HFF-Myc (cell line): ENCODE measurements at regions not wholly inside any gene's neighbourhood (a gene's known extent, or its start where the extent isn't known, plus 50 kb on each side); places are given as distances from the start of the nearest gene placed in this dataset.

ENCODE experiments used
- DNase-seq: peaks from one replicate; pipeline ENCODE4 v3.0.0-alpha.2; 2011; ENCODE audit warnings: low read depth; ENCODE audit errors: extremely low read depth
- H3K4me3 ChIP-seq: replicated peaks from 2 replicates; pipeline ENCODE4 v1.5.1; 2011; ENCODE audit warnings: low read depth, mild to moderate bottlenecking, control low read depth, low read length
- TF ChIP-seq, protein P1 (sequence below): IDR thresholded peaks from 2 replicates; pipeline ENCODE4 v1.5.1; 2012; ENCODE audit warnings: mild to moderate bottlenecking, low read depth, low read length, control low read depth; ENCODE audit errors: missing control alignments

DNA sequence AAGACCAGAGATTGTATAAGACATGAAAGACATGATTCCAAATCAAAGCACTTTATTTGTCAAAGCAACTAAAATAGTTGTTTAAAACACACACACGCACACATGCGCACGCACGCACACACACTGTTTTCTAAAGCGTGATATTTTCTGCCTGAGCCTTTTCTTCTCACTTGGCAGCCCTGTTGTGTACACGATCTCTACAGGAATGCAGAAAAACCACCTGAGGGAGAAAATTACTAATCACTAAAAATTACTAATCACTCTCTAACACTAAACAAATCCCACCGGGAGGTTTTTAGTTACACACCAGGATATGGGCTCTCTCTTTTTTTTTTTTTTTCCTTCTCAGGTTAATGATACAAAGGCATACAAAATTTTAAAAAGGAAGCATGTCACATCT, 160.1 kb upstream of the ATP11B start:
- TF ChIP-seq, protein P1, sequence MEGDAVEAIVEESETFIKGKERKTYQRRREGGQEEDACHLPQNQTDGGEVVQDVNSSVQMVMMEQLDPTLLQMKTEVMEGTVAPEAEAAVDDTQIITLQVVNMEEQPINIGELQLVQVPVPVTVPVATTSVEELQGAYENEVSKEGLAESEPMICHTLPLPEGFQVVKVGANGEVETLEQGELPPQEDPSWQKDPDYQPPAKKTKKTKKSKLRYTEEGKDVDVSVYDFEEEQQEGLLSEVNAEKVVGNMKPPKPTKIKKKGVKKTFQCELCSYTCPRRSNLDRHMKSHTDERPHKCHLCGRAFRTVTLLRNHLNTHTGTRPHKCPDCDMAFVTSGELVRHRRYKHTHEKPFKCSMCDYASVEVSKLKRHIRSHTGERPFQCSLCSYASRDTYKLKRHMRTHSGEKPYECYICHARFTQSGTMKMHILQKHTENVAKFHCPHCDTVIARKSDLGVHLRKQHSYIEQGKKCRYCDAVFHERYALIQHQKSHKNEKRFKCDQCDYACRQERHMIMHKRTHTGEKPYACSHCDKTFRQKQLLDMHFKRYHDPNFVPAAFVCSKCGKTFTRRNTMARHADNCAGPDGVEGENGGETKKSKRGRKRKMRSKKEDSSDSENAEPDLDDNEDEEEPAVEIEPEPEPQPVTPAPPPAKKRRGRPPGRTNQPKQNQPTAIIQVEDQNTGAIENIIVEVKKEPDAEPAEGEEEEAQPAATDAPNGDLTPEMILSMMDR: no peak
- H3K4me3 ChIP-seq: no peak overlapping the region
- DNase-seq: no peak

DNA sequence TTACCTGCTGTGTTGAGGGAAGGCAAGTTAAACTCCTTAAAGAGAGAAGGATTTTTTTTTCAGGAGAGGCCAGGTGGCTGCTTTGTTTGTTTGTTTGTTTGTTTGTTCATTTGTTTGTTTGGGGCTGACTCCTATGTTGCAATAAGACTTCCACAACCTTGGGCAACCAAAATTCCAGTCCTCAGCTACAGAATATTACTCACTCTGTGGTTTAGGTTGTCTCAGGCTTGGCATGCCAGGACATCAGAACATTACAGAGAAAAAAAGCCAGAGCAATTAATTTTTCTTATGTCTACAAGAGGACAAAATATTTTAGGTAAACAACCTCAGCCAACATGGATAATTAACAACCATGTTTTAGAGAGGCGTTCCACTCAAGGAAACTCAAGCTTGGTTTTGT, 156.7 kb upstream of the ATP11B start:
- TF ChIP-seq, protein P1: no peak
- H3K4me3 ChIP-seq: no peak overlapping the region
- DNase-seq: no peak

DNA sequence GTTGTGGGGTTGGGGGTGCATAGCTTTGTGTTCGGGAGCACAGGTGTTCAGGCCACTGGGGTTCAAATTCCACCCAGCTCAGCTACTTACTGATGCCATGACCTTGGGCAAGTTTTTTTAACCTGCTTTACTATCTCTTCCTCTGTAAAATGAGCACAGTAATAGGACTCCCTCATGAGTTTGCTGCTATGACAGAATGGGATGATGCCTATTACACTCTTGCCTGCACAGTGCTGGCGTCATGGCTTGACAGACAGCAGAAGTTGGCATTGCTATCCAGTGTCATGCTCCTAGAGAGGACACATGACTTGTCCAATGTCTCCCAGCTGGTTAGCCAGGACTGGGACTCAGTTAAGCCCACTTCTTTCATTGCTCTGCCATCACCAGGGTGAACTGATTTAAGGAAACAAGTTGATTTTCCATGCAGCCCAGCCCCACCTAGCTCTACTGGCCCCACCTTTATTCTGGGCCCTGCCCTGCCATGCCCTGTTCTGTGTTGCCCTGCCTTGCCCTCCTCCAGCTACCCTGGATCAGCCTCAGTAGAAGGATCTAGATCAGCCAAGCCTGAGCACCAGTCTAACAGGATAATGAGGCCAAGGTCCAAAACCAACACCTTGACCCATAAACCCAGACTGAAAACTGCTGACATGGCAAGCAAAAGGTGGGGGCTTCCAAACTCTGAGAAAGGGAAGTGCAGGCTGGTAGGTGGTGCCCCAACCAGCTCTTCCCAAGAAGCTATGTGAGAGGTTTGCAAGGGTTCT, 155.8 kb upstream of the ATP11B start:
- TF ChIP-seq, protein P1: no peak
- no peak for DNase-seq
- H3K4me3 ChIP-seq: no peak overlapping the region

DNA sequence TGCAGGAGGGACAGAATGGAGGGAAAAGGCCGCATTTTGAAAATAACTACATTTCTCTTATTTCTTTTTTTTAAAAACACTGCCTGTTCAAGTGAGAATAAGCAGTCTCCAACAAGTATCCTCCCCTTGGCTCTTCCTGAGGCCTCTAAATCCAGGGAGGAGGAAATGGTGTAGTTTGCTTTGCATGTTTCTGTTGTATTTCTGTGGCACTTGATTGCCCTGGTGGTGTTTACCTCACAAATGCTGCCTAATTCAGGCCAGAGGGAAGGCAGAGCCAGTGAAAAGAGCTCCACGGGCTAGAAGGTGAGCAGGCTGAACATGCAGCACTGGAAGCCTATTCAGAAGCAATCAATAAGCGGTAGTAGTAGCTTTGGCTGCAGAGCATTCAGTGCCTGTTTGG, 149.3 kb upstream of the ATP11B start:
- H3K4me3 ChIP-seq: no peak overlapping the region
- DNase-seq: no peak
- TF ChIP-seq, protein P1: no peak

DNA sequence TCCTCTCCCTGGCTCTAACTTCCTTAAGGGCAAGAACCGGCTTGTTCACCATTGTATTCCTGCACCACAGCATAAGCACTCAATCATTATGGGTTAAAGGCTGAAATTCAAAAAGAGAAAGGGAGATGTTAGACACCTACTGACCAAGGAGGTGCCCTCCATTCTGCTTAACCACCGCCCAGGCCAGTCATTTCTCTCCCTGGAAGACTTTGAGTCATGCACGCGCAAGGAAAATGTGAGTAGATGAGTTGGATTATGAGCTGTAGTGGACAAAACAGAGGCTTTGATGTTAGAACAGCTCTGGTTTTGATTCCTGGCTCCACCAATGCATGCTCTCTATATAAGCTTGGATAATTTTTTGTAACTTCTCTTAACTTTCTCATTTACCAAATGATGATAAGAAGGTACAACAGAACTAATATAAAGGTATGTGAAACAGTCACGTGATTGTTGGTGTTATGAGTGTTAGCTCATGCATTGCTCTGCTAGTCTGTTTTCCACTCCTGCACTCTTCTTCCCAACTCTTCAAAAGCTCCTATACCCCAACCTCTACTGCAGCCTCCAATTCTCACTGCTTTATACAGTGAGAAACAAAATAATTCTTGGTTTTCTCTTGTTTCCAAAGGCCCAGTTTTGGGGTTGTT, 148.4 kb upstream of the ATP11B start:
- no peak for DNase-seq
- no peak overlapping the region for H3K4me3 ChIP-seq
- TF ChIP-seq, protein P1: no peak

DNA sequence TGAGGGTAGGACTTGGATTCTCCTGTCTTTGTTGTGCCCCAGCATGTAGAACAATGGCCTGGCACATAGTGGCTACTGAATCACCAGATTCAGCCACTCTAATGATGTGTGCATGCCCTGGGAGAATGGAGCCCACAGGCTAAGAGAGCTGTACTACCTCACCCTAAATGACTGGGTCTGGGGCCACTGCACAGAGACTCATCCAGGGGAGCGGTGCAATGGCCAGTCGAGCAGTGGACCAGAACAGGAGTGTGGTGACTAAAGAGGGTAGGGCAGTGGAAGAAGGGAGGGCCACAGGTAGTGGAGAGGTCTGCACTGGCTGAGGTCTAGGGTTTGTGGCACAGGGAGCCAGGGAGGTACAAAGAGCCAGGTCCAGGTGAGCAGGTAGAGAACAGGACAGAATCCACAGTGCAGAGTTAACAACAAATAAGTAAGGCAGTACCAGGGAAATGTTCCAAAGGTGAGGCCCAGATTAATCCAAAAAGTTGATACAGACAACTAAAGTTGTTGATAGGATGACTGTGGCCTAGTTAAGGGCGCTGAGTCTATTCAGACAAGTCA, 142.7 kb upstream of the ATP11B start:
- no peak overlapping the region for H3K4me3 ChIP-seq
- TF ChIP-seq, protein P1: no peak
- no peak for DNase-seq
